ENCODE measurements at regions not wholly inside any gene's neighbourhood (a gene's known extent, or its start where the extent isn't known, plus 50 kb on each side); places are given as distances from the start of the nearest gene placed in this dataset.

DNA sequence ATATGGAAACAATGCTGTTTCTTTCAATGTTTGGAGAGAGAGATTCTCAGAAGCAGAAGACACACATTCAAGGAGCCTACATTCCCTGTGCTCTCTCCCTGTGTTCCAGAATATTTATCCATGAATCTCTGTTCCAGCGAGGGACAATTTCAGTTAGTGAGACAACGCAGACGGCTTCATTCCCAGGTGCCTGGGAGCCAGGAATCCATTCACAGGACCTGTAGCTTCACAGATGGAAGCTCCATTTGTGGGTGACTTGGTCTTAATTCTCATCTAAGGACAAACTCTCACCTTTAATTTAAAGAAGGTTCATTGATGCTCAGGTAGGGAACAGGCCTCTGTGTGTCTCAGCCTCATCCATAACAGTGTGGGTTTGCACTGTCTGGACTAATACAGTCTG is 1156.6 kb downstream of the RPIA start:
- WGBS (ENCODE audit: insufficient coverage, insufficient replicate concordance, low lambda C conversion rate, missing lambda C conversion rate): 53% methylated on average over 3 of the region's 3 CpGs
- H3K9ac ChIP-seq (ENCODE audit: control insufficient read depth, insufficient read depth, low read length): no peak overlapping the region
- no peaks in the 10 kb centered on the region for H3K9me3 ChIP-seq (replicated peaks; ENCODE audit: control insufficient read depth, insufficient read depth, low read length)
- H3K79me2 ChIP-seq (ENCODE audit: control insufficient read depth, insufficient read depth, low read length): no peaks in the 10 kb centered on the region
- no peaks in the 10 kb centered on the region for H3K4me1 ChIP-seq (ENCODE audit: control insufficient read depth, insufficient read depth, low read length)
- ATAC-seq (no peak), DNase-seq (ENCODE audit: low read depth, low spot score) (no peak), FAIRE-seq (no peak)
- no peaks in the 10 kb centered on the region for H4K20me1 ChIP-seq (ENCODE audit: control insufficient read depth, insufficient read depth)
- no peak overlapping the region for H2AFZ ChIP-seq (ENCODE audit: control insufficient read depth, low read depth, low read length)
- in situ Hi-C loops (cut with MboI) (loop anchor here (5.0 to 10.0 kb wide), 2 partner anchors 1036 to 1103 kb away; no protein-coding TSS in a partner anchor), intact Hi-C loops (cut with micrococcal nuclease; ENCODE audit: unreplicated experiment) (no loop called here)
- POLR2A ChIA-PET: no interaction called here
- H3K27me3 ChIP-seq (replicated peaks in 1 of 2; ENCODE audit: control insufficient read depth in 2 of 2, insufficient read depth in 2 of 2, low read length in 1 of 2): peaks cover 0 to 4% of the 10 kb centered on the region in 2 experiments; a peak in 3 of 4 replicates
- TF ChIP-seq KAT2A (conservative IDR thresholded peaks at IDR 0.05; ENCODE audit: control insufficient read depth, low read depth, low read length): no peak
- TF ChIP-seq, protein P1, sequence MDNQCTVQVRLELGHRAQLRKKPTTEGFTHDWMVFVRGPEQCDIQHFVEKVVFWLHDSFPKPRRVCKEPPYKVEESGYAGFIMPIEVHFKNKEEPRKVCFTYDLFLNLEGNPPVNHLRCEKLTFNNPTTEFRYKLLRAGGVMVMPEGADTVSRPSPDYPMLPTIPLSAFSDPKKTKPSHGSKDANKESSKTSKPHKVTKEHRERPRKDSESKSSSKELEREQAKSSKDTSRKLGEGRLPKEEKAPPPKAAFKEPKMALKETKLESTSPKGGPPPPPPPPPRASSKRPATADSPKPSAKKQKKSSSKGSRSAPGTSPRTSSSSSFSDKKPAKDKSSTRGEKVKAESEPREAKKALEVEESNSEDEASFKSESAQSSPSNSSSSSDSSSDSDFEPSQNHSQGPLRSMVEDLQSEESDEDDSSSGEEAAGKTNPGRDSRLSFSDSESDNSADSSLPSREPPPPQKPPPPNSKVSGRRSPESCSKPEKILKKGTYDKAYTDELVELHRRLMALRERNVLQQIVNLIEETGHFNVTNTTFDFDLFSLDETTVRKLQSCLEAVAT (IDR thresholded peaks at IDR 0.05): no peak
- CTCF ChIA-PET: interaction anchor here (1.5 kb wide), 1 partner anchor 1016 kb away, joined by 4 read pairs; no protein-coding TSS in a partner anchor
- H3K4me2 ChIP-seq (ENCODE audit: control insufficient read depth, insufficient read depth): no peak overlapping the region
- SMC1A ChIA-PET (ENCODE audit: uncharacterized antibody, unreplicated experiment): no interaction called here
- no peaks in the 10 kb centered on the region for H3K36me3 ChIP-seq (ENCODE audit: control insufficient read depth in 2 of 2, insufficient read depth in 2 of 2, low read length in 1 of 2)
- no peak overlapping the region for H3K4me3 ChIP-seq
- RAD21 ChIA-PET (ENCODE audit: unreplicated experiment): no interaction called here
- BruUV-seq (replicated peaks): no TSS peak
- no peak overlapping the region for H3K27ac ChIP-seq (ENCODE audit: control insufficient read depth, insufficient read depth)

DNA sequence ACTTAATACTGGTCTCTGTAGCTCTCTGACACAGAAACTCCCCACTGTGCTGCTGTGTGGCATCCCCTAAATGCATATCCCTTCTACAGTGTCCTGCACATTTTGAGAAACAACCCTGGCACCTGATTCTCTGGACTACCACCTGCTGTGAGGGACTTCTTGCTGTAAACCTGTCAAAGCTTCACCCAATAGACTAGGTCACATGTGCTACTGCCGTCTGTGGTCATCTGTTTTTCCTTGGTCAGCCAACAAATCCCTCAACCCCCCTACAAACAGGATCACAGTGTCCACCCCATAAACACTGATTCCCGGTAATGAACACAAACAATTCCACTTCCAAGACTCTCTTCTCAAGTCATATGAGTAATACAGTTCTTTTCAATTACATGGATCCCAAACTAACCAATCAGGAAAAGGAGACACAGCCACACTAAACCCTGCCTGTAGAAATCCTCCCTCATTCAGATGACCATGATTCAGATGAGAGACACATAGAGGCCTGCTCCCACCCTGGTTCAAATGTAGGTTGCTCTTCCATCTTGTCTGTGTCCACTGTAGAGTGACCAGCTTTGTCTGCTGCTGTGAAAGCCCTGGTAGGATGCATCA is 1157.4 kb downstream of the RPIA start:
- Histone ChIP-seq H3K79me2 (ENCODE audit: control insufficient read depth, insufficient read depth, low read length) (no peaks in the 10 kb centered on the region), H4K20me1 (ENCODE audit: control insufficient read depth, insufficient read depth) (no peaks in the 10 kb centered on the region), H3K9me3 (replicated peaks; ENCODE audit: control insufficient read depth, insufficient read depth, low read length) (no peaks in the 10 kb centered on the region), H3K9ac (ENCODE audit: control insufficient read depth, insufficient read depth, low read length) (no peak overlapping the region), H3K27ac (ENCODE audit: control insufficient read depth, insufficient read depth) (no peak overlapping the region), H3K36me3 (ENCODE audit: control insufficient read depth in 2 of 2, insufficient read depth in 2 of 2, low read length in 1 of 2) (no peaks in the 10 kb centered on the region), H3K4me3 (no peak overlapping the region), H3K27me3 (replicated peaks in 1 of 2; ENCODE audit: control insufficient read depth in 2 of 2, insufficient read depth in 2 of 2, low read length in 1 of 2) (peaks cover 0 to 4% of the 10 kb centered on the region in 2 experiments; a peak in 3 of 4 replicates), H3K4me1 (ENCODE audit: control insufficient read depth, insufficient read depth, low read length) (no peaks in the 10 kb centered on the region), H3K4me2 (ENCODE audit: control insufficient read depth, insufficient read depth) (no peak overlapping the region), H2AFZ (ENCODE audit: control insufficient read depth, low read depth, low read length) (no peak overlapping the region)
- SMC1A ChIA-PET (ENCODE audit: uncharacterized antibody, unreplicated experiment): no interaction called here
- intact Hi-C loops (cut with micrococcal nuclease; ENCODE audit: unreplicated experiment): no loop called here
- in situ Hi-C loops (cut with MboI): loop anchor here (5.0 to 10.0 kb wide), 2 partner anchors 1037 to 1104 kb away; no protein-coding TSS in a partner anchor
- no TSS peak for BruUV-seq (replicated peaks)
- DNase-seq (ENCODE audit: low read depth, low spot score) (no peak), ATAC-seq (no peak), FAIRE-seq (no peak)
- CTCF ChIA-PET: interaction anchor here (1.5 kb wide), 1 partner anchor 1017 kb away, joined by 4 read pairs; no protein-coding TSS in a partner anchor
- POLR2A ChIA-PET: no interaction called here
- 3% methylated on average over 2 of the region's 2 CpGs for WGBS (ENCODE audit: insufficient coverage, insufficient replicate concordance, low lambda C conversion rate, missing lambda C conversion rate)
- RAD21 ChIA-PET (ENCODE audit: unreplicated experiment): no interaction called here
- TF ChIP-seq EGR1 (IDR thresholded peaks at IDR 0.05; ENCODE audit: borderline replicate concordance in 1 of 2, low read depth in 2 of 2, low read length in 2 of 2) (no peak), HDAC6 (IDR thresholded peaks at IDR 0.05; ENCODE audit: unreplicated experiment) (no peak), BMI1 (IDR thresholded peaks at IDR 0.05; ENCODE audit: borderline replicate concordance) (no peak), BCL11A (IDR thresholded peaks at IDR 0.05; ENCODE audit: low read depth, low read length) (no peak), SPI1 (IDR thresholded peaks at IDR 0.05; ENCODE audit: borderline replicate concordance, insufficient read depth, low read depth, low read length) (no peak), ZNF217 (IDR thresholded peaks at IDR 0.05) (no peak), POLR2AphosphoS2 (IDR thresholded peaks at IDR 0.05; ENCODE audit: low read depth, low read length) (no peak), IKZF2 (IDR thresholded peaks at IDR 0.05) (no peak), CBX5 (IDR thresholded peaks at IDR 0.05; ENCODE audit: low read depth) (no peak), CEBPB (IDR thresholded peaks at IDR 0.05; ENCODE audit: borderline replicate concordance in 1 of 2, low read depth in 2 of 2, low read length in 2 of 2) (no peak), CBX3 (IDR thresholded peaks at IDR 0.05; ENCODE audit: borderline replicate concordance, low read depth) (no peak), CHD4 (IDR thresholded peaks at IDR 0.05) (no peak)
- TF ChIP-seq, protein P2, sequence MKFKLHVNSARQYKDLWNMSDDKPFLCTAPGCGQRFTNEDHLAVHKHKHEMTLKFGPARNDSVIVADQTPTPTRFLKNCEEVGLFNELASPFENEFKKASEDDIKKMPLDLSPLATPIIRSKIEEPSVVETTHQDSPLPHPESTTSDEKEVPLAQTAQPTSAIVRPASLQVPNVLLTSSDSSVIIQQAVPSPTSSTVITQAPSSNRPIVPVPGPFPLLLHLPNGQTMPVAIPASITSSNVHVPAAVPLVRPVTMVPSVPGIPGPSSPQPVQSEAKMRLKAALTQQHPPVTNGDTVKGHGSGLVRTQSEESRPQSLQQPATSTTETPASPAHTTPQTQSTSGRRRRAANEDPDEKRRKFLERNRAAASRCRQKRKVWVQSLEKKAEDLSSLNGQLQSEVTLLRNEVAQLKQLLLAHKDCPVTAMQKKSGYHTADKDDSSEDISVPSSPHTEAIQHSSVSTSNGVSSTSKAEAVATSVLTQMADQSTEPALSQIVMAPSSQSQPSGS (IDR thresholded peaks at IDR 0.05; ENCODE audit: low read length): no peak

Data from GM12878 (cell line).